HPDE6-E6E7 (cell line): ENCODE measurements at regions not wholly inside any gene's neighbourhood (a gene's known extent, or its start where the extent isn't known, plus 50 kb on each side); places are given as distances from the start of the nearest gene placed in this dataset.
"Not testable (repeated sequence)": the region's sequence is repeated elsewhere in the genome, so short reads cannot be mapped to it uniquely, and the experiment has no call there.

Source experiments
- DNase-seq: peaks from one replicate; pipeline ENCODE4 v3.0.0; 2011; ENCODE audit warnings: missing footprints; ENCODE audit errors: extremely low spot score

DNA sequence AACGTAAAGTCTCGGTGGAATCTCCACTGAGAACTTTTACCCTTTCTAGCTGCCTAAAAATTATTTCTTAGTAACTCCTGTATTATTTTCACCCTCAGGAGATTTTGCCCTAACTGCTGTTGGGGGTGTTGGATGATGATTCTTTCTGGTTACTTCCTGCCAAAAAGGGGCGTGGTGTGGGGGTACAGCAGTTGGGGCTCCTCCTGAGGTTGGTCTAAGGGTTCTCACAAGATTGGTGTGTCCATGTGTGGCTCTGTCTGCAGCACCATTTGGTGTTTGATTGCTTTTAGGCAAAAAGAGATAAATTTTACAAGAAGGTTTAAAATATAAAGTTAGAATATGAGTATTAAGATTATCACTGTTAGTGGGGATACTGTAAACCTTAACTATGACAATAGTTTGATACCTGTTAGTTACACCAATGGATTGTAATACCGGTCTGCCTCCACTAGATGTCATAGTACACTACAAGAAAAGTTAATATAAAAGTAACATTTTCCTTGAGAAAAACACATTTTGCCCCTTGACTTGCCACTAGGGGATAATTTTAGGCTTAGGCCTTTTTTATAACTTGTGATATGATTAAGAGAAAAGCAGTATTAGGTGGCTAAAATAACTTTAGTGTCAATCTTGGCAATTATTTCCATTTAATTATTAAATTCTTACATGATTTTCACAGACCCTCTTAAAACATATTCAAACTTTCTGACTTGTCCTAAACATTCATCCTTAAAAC is 928.7 kb downstream of the IPMK start:
- DNase-seq, result peak; percentile 4

GRCh38 chr10:57336865-57337264 is 930.8 kb downstream of the IPMK start:
- DNase-seq, result no peak

DNA sequence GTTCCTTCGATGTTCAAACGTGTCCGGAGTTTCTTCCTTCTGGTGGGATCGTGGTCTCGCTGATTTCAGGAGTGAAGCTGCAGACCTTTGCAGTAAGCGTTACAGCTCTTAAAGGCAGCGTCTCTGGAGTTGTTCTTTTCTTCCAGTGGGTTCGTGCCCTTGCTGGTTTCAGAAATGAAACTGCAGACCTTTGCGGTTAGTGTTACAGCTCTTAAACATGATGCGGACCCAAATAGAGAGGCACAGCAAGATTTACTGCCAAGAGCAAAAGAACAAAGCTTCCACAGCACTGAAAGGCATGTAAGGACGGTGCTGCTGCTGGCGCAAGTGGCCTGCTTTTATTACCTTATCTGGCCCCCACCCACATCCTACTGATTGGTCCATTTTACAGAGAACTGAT is 931.4 kb downstream of the IPMK start:
- no peak for DNase-seq

DNA sequence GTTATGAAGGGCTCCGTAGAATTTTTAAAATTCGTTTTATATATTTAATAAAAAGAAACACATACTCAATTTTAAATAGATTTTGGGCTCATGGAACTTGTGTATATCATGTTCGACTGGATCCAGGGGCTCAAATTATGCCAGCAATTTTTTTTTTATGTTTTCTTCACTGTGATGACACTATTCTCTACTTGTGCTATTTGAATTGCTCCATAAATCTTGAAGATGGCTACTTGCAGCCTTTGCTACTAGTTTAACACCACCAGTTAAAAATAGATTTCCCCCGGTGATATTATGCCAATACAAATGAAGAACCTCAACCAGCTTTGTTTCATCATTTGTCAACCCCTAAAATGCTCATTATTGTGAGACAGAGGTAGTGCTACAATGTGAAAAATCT is 933.2 kb downstream of the IPMK start:
- no peak for DNase-seq

GRCh38 chr10:57333880-57334279 is 933.8 kb downstream of the IPMK start:
- DNase-seq, result no peak

DNA sequence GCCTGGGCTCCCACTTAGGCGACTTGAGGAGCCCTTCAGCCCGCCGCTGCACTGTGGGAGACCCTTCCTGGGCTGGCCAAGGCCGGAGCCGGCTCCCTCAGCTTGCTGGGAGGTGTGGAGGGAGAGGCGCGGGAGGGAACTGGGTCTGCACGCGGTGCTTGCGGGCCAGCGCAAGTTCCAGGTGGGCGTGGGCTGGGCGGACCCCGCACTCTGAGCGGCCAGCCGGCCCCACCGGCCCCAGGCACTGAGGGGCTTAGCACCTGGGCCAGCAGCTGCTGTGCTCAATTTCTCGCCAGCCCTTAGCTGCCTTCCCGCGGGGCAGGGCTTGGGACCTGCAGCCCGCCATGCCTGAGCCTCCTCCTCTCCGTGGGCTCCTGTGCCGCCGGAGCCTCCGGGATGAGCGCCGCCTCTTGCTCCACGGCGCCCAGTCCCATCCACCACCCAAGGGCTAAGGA is 946.3 kb downstream of the IPMK start:
- not testable (repeated sequence) for DNase-seq

- no peak for DNase-seq
These were observed 947.3 kb downstream of the IPMK start for GRCh38 chr10:57320416-57320815.

DNA sequence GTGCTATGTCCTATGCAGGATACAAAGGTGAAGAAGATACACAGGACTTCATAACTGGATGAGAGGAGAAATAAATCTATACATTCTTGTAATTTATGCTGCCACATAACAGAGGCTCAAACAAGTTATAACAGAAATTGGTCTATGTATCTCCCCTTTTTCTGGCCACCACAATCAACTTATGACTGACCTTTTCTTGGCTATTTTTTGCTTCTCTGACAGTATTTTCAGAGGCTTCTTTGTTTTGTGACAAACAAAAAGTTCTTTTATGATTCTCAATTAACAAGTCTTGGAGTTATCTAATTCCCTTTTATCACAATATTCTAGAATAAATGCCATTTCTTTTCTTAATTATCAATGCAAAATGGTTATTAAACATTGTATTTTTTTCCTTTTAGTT is 953.0 kb upstream of the ZWINT start:
- no peak for DNase-seq

GRCh38 chr10:57303566-57303965 is 942.5 kb upstream of the ZWINT start:
- DNase-seq, result no peak

GRCh38 chr10:57300718-57301117 is 939.7 kb upstream of the ZWINT start:
- no peak for DNase-seq

DNA sequence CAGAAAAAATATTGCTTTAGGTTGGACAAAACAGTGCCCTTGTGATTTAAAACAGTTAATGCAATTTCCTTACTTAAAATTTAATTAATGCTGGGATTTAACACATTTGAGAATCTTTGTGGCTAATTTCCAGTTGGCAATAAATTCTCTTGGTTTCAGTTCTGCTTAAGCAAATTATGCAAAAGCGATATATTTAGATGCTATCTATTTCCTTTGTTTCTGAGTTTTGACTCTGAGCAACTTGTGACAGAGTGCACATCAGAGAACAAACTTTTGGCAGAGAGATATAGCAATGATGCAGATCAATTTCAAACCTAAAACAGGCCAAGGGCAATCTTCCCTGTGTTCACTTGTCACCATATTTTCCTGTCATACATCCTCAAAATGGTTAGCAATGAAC is 933.6 kb upstream of the ZWINT start:
- DNase-seq, result no peak

DNA sequence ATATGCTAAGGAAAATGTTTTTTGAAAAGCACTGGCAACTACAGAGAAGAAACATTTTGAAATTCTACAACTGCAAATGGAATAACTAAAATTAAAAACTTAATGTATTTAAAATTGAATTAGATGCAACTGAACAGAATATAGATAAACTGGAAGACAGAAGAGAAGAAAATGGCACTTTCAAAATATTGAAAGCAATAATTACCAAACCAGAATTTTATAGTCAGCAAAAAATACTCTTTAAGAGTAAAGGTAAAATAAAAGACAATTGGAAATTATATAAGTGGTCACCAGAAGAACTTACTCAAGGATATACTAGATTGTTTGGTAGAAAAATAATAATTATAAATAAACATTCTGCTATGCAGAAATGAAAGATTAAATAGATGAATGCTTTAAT is 927.7 kb upstream of the ZWINT start:
- DNase-seq, result no peak

GRCh38 chr10:57262892-57263291 is 901.8 kb upstream of the ZWINT start:
- DNase-seq, result no peak

DNA sequence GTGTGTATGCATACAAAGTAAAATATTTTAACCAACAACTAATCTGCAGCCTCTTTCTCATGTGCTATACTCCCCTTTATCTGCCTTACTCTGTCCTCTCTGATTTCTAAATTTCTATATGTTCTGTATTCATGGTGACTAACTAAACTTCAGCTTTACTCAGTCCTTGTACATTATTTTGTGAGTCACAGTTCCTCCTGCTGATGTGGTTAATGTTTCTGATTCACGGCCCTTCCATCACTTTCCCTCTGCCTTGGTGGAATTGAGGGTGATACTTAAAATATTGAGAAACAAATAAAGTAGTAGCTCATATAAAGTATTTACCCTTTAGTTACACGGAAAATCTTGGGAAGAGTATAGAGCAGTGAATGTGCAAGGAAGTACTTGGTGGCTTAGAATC is 899.1 kb upstream of the ZWINT start:
- DNase-seq, result peak; percentile 7

GRCh38 chr10:57249615-57250281 is 888.7 kb upstream of the ZWINT start:
- DNase-seq, result no peak

DNA sequence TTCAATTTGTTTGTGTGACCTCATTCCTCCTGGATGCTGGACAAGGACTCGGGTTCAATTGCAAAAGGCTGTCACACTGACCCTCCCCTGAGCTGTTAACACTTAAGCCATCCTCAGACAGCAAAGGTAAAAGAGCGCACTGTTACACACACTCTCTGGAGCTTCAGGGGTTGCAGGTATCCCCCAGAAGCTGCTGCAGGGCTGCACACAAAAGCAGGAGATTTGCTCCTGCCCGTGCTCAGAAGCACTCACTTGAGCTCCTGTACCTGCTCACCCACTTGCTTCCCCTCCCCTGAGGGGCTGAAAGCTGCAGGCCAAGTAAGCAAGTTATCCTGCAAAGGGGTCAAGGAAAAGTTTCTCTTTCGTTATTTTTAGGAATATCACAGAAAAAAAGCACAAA is 886.2 kb upstream of the ZWINT start:
- DNase-seq, result no peak

DNA sequence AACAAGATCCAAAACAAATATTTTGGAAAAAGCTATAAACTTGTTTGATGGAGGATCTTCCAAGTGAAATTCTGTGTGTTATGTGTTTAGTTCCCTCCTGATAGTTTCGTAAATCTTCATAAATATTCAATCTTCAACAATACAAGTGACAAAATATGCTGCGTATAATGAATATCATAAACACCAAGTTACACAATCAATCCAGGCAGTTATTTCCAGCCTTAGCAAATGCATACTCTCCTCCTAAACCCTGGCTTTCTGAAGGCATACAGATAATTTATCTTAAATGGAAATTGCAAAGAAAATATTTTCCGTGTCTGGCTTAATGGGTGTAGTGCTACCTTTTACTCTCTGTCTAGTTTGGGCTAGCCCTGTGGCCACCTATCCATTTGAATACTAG is 864.9 kb upstream of the ZWINT start:
- no peak for DNase-seq

GRCh38 chr10:57224811-57225210 is 863.8 kb upstream of the ZWINT start:
- DNase-seq, result no peak

- no peak for DNase-seq
These were observed 861.5 kb upstream of the ZWINT start for GRCh38 chr10:57222603-57223002.

- no peak for DNase-seq
These were observed 861.1 kb upstream of the ZWINT start for GRCh38 chr10:57222129-57222528.

DNA sequence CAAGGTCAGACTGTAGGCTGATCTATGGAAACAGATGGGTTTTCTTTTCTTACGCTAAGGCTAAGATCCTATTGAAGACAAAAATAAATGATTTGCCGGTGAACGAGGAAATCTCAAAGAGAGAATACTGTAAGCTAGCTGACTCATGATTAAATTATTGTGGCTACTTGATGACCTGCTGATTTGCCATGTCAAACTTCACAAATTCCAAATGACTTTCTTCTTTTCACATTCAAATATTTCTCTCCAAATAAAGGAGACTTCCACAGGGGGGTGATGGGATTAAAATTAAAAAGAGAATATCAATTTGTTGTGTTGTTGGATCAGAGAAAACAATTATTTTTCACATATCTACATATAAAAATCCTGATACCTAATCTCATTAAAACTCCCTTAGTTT is 860.6 kb upstream of the ZWINT start:
- DNase-seq, result no peak

GRCh38 chr10:57218382-57218781 is 857.3 kb upstream of the ZWINT start:
- DNase-seq, result peak; percentile 27

DNA sequence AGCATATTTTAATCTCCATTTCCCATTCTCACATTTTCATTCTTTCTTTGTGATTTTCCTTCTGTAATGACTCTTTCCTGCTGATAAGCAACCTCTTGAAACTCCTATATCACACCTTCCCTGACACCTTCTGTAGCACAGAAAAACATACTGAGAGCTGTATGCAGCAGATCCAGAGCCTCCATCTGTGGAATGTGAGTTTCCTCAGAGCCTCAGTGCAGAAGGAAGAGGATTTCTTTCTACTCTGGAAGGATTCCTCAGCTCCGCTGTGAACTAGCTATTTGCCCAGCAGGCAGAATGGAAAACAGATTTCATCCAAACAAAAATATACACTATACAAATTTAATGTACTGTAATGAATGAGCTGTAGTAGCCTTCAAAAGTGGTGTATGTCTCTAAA is 841.3 kb upstream of the ZWINT start:
- DNase-seq, result no peak

- no peak for DNase-seq
These were observed 827.8 kb upstream of the ZWINT start for GRCh38 chr10:57188846-57189245.
